ENCODE measurements at regions not wholly inside any gene's neighbourhood (a gene's known extent, or its start where the extent isn't known, plus 50 kb on each side); places are given as distances from the start of the nearest gene placed in this dataset.
"Not testable (repeated sequence)": the region's sequence is repeated elsewhere in the genome, so short reads cannot be mapped to it uniquely, and the experiment has no call there.

GRCh38 chr15:81852411-81853149 is 193.2 kb downstream of the MEX3B start:
- peak overlapping the region in 1 of 3 donors; percentile 79 for H3K27ac Mint-ChIP-seq
- H3K36me3 Mint-ChIP-seq, result no peaks in the 10 kb centered on the region
- no peaks in the 10 kb centered on the region for H3K4me1 Mint-ChIP-seq
- H3K27me3 Mint-ChIP-seq, result peaks cover 8% of the 10 kb centered on the region
- no peak overlapping the region for H3K4me3 Mint-ChIP-seq
- no peaks in the 10 kb centered on the region for H3K9me3 Mint-ChIP-seq

GRCh38 chr15:81851757-81852156 is 194.1 kb downstream of the MEX3B start:
- peaks cover 8% of the 10 kb centered on the region for H3K27me3 Mint-ChIP-seq
- H3K36me3 Mint-ChIP-seq, result no peaks in the 10 kb centered on the region
- no peaks in the 10 kb centered on the region for H3K4me1 Mint-ChIP-seq
- H3K4me3 Mint-ChIP-seq, result no peak overlapping the region
- H3K9me3 Mint-ChIP-seq, result no peaks in the 10 kb centered on the region
- H3K27ac Mint-ChIP-seq, result no peak overlapping the region

- H3K4me1 Mint-ChIP-seq, result no peaks in the 10 kb centered on the region
Observed at GRCh38 chr15:81851325-81851724, 194.5 kb downstream of the MEX3B start.

GRCh38 chr15:81849289-81849688 is 196.5 kb downstream of the MEX3B start:
- peaks cover 5% of the 10 kb centered on the region for H3K27me3 Mint-ChIP-seq
- H3K27ac Mint-ChIP-seq, result no peak overlapping the region
- H3K4me1 Mint-ChIP-seq, result no peaks in the 10 kb centered on the region
- H3K9me3 Mint-ChIP-seq, result no peaks in the 10 kb centered on the region
- no peaks in the 10 kb centered on the region for H3K36me3 Mint-ChIP-seq
- H3K4me3 Mint-ChIP-seq, result no peak overlapping the region

More at GRCh38 chr15:81851325-81851724, 194.5 kb downstream of the MEX3B start:
- H3K9me3 Mint-ChIP-seq, result no peaks in the 10 kb centered on the region
- no peaks in the 10 kb centered on the region for H3K36me3 Mint-ChIP-seq
- H3K27ac Mint-ChIP-seq, result no peak overlapping the region
- H3K4me3 Mint-ChIP-seq, result no peak overlapping the region
- H3K27me3 Mint-ChIP-seq, result peaks cover 7% of the 10 kb centered on the region

- Mint-ChIP-seq H3K9me3 (no peaks in the 10 kb centered on the region), H3K27me3 (peaks cover 5% of the 10 kb centered on the region), H3K27ac (no peak overlapping the region), H3K36me3 (no peaks in the 10 kb centered on the region), H3K4me3 (no peak overlapping the region), H3K4me1 (no peaks in the 10 kb centered on the region)
Observed at GRCh38 chr15:81848701-81849100, 197.1 kb downstream of the MEX3B start.

GRCh38 chr15:81843757-81844407 is 201.9 kb downstream of the MEX3B start:
- Mint-ChIP-seq H3K27ac (no peak overlapping the region), H3K4me3 (no peak overlapping the region), H3K27me3 (peaks cover 3% of the 10 kb centered on the region), H3K4me1 (peaks cover 0 to 8% (median 6%) of the 10 kb centered on the region in 3 donors), H3K9me3 (peaks cover 0 to 2% (median 0%) of the 10 kb centered on the region in 3 donors), H3K36me3 (no peaks in the 10 kb centered on the region)

- no peak overlapping the region for H3K27ac Mint-ChIP-seq
- peaks cover 0 to 2% (median 0%) of the 10 kb centered on the region in 3 donors for H3K9me3 Mint-ChIP-seq
- no peak overlapping the region for H3K4me3 Mint-ChIP-seq
- H3K36me3 Mint-ChIP-seq, result no peaks in the 10 kb centered on the region
- H3K4me1 Mint-ChIP-seq, result peaks cover 0 to 8% (median 6%) of the 10 kb centered on the region in 3 donors
- H3K27me3 Mint-ChIP-seq, result peaks cover 3% of the 10 kb centered on the region
Observed at GRCh38 chr15:81843226-81843625, 202.6 kb downstream of the MEX3B start.

GRCh38 chr15:81839387-81839786 is 206.4 kb downstream of the MEX3B start:
- Mint-ChIP-seq H3K9me3 (peaks cover 0 to 2% (median 0%) of the 10 kb centered on the region in 3 donors), H3K4me1 (peaks cover 0 to 8% (median 6%) of the 10 kb centered on the region in 3 donors), H3K27me3 (no peaks in the 10 kb centered on the region), H3K4me3 (no peak overlapping the region), H3K27ac (no peak overlapping the region), H3K36me3 (no peaks in the 10 kb centered on the region)

- no peaks in the 10 kb centered on the region for H3K4me1 Mint-ChIP-seq
- H3K4me3 Mint-ChIP-seq, result no peak overlapping the region
- no peaks in the 10 kb centered on the region for H3K36me3 Mint-ChIP-seq
- H3K9me3 Mint-ChIP-seq, result no peaks in the 10 kb centered on the region
- no peak overlapping the region for H3K27ac Mint-ChIP-seq
- peaks cover 2% of the 10 kb centered on the region for H3K27me3 Mint-ChIP-seq
Observed at GRCh38 chr15:81835731-81836130, 210.1 kb downstream of the MEX3B start.

- H3K27me3 Mint-ChIP-seq, result peaks cover 2% of the 10 kb centered on the region
- no peaks in the 10 kb centered on the region for H3K4me1 Mint-ChIP-seq
- no peaks in the 10 kb centered on the region for H3K36me3 Mint-ChIP-seq
- H3K27ac Mint-ChIP-seq, result no peak overlapping the region
- peaks cover 0 to 2% (median 0%) of the 10 kb centered on the region in 3 donors for H3K9me3 Mint-ChIP-seq
- no peak overlapping the region for H3K4me3 Mint-ChIP-seq
Observed at GRCh38 chr15:81830520-81830919, 215.3 kb downstream of the MEX3B start.

- Mint-ChIP-seq H3K4me1 (peaks cover 0 to 3% (median 2%) of the 10 kb centered on the region in 3 donors), H3K27me3 (peaks cover 3% of the 10 kb centered on the region), H3K27ac (no peak overlapping the region), H3K4me3 (no peak overlapping the region), H3K9me3 (peaks cover 0 to 2% (median 2%) of the 10 kb centered on the region in 3 donors), H3K36me3 (no peaks in the 10 kb centered on the region)
Observed at GRCh38 chr15:81829918-81830317, 215.9 kb downstream of the MEX3B start.

- no peak overlapping the region for H3K27ac Mint-ChIP-seq
- H3K9me3 Mint-ChIP-seq, result peaks cover 2 to 4% (median 2%) of the 10 kb centered on the region in 3 donors
- H3K36me3 Mint-ChIP-seq, result no peaks in the 10 kb centered on the region
- H3K27me3 Mint-ChIP-seq, result peaks cover 2% of the 10 kb centered on the region
- peaks cover 0 to 5% (median 3%) of the 10 kb centered on the region in 3 donors for H3K4me1 Mint-ChIP-seq
- H3K4me3 Mint-ChIP-seq, result no peak overlapping the region
Observed at GRCh38 chr15:81828135-81828534, 217.7 kb downstream of the MEX3B start.

- Mint-ChIP-seq H3K27ac (no peak overlapping the region), H3K9me3 (peaks cover 2 to 8% (median 4%) of the 10 kb centered on the region in 3 donors), H3K4me3 (no peak overlapping the region), H3K27me3 (peaks cover 5% of the 10 kb centered on the region), H3K4me1 (peaks cover 0 to 5% (median 3%) of the 10 kb centered on the region in 3 donors), H3K36me3 (no peaks in the 10 kb centered on the region)
Observed at GRCh38 chr15:81825136-81825535, 220.7 kb downstream of the MEX3B start.

- H3K4me3 Mint-ChIP-seq, H3K4me1 Mint-ChIP-seq, H3K27me3 Mint-ChIP-seq, H3K27ac Mint-ChIP-seq, H3K9me3 Mint-ChIP-seq, H3K36me3 Mint-ChIP-seq: not testable (repeated sequence)
Observed at GRCh38 chr15:81822587-81822986, 223.2 kb downstream of the MEX3B start.

- Mint-ChIP-seq H3K27ac (no peak overlapping the region), H3K4me3 (no peak overlapping the region), H3K36me3 (no peaks in the 10 kb centered on the region), H3K9me3 (peaks cover 0 to 8% (median 4%) of the 10 kb centered on the region in 3 donors), H3K27me3 (peaks cover 8% of the 10 kb centered on the region), H3K4me1 (peaks cover 0 to 3% (median 2%) of the 10 kb centered on the region in 3 donors)
Observed at GRCh38 chr15:81819924-81820635, 225.7 kb downstream of the MEX3B start.
